ENCODE measurements at regions not wholly inside any gene's neighbourhood (a gene's known extent, or its start where the extent isn't known, plus 50 kb on each side); places are given as distances from the start of the nearest gene placed in this dataset.

- ATAC-seq (ENCODE audit: insufficient read depth, low read depth) (no peak), DNase-seq (no peak)
- Histone ChIP-seq H3K36me3 (ENCODE audit: insufficient read depth, low read length) (no peaks in the 10 kb centered on the region), H3K9ac (ENCODE audit: low read depth, low read length) (no peak overlapping the region), H3K27ac (ENCODE audit: low read length) (no peak overlapping the region), H3K79me2 (ENCODE audit: insufficient read depth, low read length) (no peaks in the 10 kb centered on the region), H2AFZ (ENCODE audit: low read depth, low read length) (no peak overlapping the region), H3K9me3 (ENCODE audit: insufficient read depth, low read length, severe bottlenecking) (no peaks in the 10 kb centered on the region), H4K20me1 (ENCODE audit: insufficient read depth, low read length) (no peaks in the 10 kb centered on the region), H3K27me3 (ENCODE audit: insufficient read depth, low read length, poor library complexity) (no peaks in the 10 kb centered on the region), H3K4me1 (ENCODE audit: insufficient read depth, low read length) (no peaks in the 10 kb centered on the region), H3K4me3 (ENCODE audit: low read depth in 1 of 2, low read length in 2 of 2) (no peak overlapping the region), H3K4me2 (ENCODE audit: insufficient read depth, low read length) (no peak overlapping the region)
- TF ChIP-seq EZH2 (IDR thresholded peaks at IDR 0.05; ENCODE audit: borderline replicate concordance, low read depth, low read length, severe bottlenecking) (no peak), CTCF (IDR thresholded peaks at IDR 0.05; ENCODE audit: borderline replicate concordance, extremely low read depth, low read length, poor library complexity, severe bottlenecking) (no peak)
Observed at GRCh38 chr2:200023570-200023969, 68.2 kb downstream of the MAIP1 start.

GRCh38 chr2:200025717-200026116 is 70.3 kb downstream of the MAIP1 start:
- Histone ChIP-seq H3K79me2 (ENCODE audit: insufficient read depth, low read length) (no peaks in the 10 kb centered on the region), H3K4me3 (ENCODE audit: low read depth in 1 of 2, low read length in 2 of 2) (no peak overlapping the region), H3K4me1 (ENCODE audit: insufficient read depth, low read length) (no peaks in the 10 kb centered on the region), H3K36me3 (ENCODE audit: insufficient read depth, low read length) (no peaks in the 10 kb centered on the region), H3K27ac (ENCODE audit: low read length) (no peak overlapping the region), H3K4me2 (ENCODE audit: insufficient read depth, low read length) (no peak overlapping the region), H3K27me3 (ENCODE audit: insufficient read depth, low read length, poor library complexity) (no peaks in the 10 kb centered on the region), H4K20me1 (ENCODE audit: insufficient read depth, low read length) (no peaks in the 10 kb centered on the region), H2AFZ (ENCODE audit: low read depth, low read length) (no peak overlapping the region), H3K9me3 (ENCODE audit: insufficient read depth, low read length, severe bottlenecking) (no peaks in the 10 kb centered on the region), H3K9ac (ENCODE audit: low read depth, low read length) (no peak overlapping the region)
- DNase-seq (no peak), ATAC-seq (ENCODE audit: insufficient read depth, low read depth) (no peak)
- TF ChIP-seq CTCF (IDR thresholded peaks at IDR 0.05; ENCODE audit: borderline replicate concordance, extremely low read depth, low read length, poor library complexity, severe bottlenecking) (no peak), EZH2 (IDR thresholded peaks at IDR 0.05; ENCODE audit: borderline replicate concordance, low read depth, low read length, severe bottlenecking) (no peak)

GRCh38 chr2:200026332-200027230 is 71.2 kb downstream of the MAIP1 start:
- no peaks in the 10 kb centered on the region for H3K79me2 ChIP-seq (ENCODE audit: insufficient read depth, low read length)

GRCh38 chr2:200028998-200029397 is 73.6 kb downstream of the MAIP1 start:
- Histone ChIP-seq H3K4me3 (ENCODE audit: low read depth in 1 of 2, low read length in 2 of 2) (no peak overlapping the region), H3K79me2 (ENCODE audit: insufficient read depth, low read length) (no peaks in the 10 kb centered on the region), H3K36me3 (ENCODE audit: insufficient read depth, low read length) (no peaks in the 10 kb centered on the region), H3K27me3 (ENCODE audit: insufficient read depth, low read length, poor library complexity) (no peaks in the 10 kb centered on the region), H3K9ac (ENCODE audit: low read depth, low read length) (no peak overlapping the region), H3K4me2 (ENCODE audit: insufficient read depth, low read length) (no peak overlapping the region), H3K27ac (ENCODE audit: low read length) (no peak overlapping the region), H3K4me1 (ENCODE audit: insufficient read depth, low read length) (no peaks in the 10 kb centered on the region), H2AFZ (ENCODE audit: low read depth, low read length) (no peak overlapping the region), H3K9me3 (ENCODE audit: insufficient read depth, low read length, severe bottlenecking) (no peaks in the 10 kb centered on the region), H4K20me1 (ENCODE audit: insufficient read depth, low read length) (no peaks in the 10 kb centered on the region)
- no peak for ATAC-seq (ENCODE audit: insufficient read depth, low read depth)
- no peak for DNase-seq
- TF ChIP-seq EZH2 (IDR thresholded peaks at IDR 0.05; ENCODE audit: borderline replicate concordance, low read depth, low read length, severe bottlenecking) (no peak), CTCF (IDR thresholded peaks at IDR 0.05; ENCODE audit: borderline replicate concordance, extremely low read depth, low read length, poor library complexity, severe bottlenecking) (no peak)

More at GRCh38 chr2:200026332-200027230, 71.2 kb downstream of the MAIP1 start:
- Histone ChIP-seq H3K4me1 (ENCODE audit: insufficient read depth, low read length) (no peaks in the 10 kb centered on the region), H2AFZ (ENCODE audit: low read depth, low read length) (no peak overlapping the region), H3K9me3 (ENCODE audit: insufficient read depth, low read length, severe bottlenecking) (no peaks in the 10 kb centered on the region), H3K27me3 (ENCODE audit: insufficient read depth, low read length, poor library complexity) (no peaks in the 10 kb centered on the region), H3K4me3 (ENCODE audit: low read depth in 1 of 2, low read length in 2 of 2) (no peak overlapping the region), H3K36me3 (ENCODE audit: insufficient read depth, low read length) (no peaks in the 10 kb centered on the region), H4K20me1 (ENCODE audit: insufficient read depth, low read length) (no peaks in the 10 kb centered on the region), H3K4me2 (ENCODE audit: insufficient read depth, low read length) (no peak overlapping the region), H3K27ac (ENCODE audit: low read length) (no peak overlapping the region), H3K9ac (ENCODE audit: low read depth, low read length) (no peak overlapping the region)
- no peak for ATAC-seq (ENCODE audit: insufficient read depth, low read depth)
- no peak for DNase-seq
- no peak for TF ChIP-seq EZH2 (IDR thresholded peaks at IDR 0.05; ENCODE audit: borderline replicate concordance, low read depth, low read length, severe bottlenecking)

Data from DND-41 (cell line).